Memory B cell (primary cell): ENCODE measurements at regions not wholly inside any gene's neighbourhood (a gene's known extent, or its start where the extent isn't known, plus 50 kb on each side); places are given as distances from the start of the nearest gene placed in this dataset.
A peak's percentile ranks its signal among the peaks of the same experiment; 100 is the strongest.
"Not testable (repeated sequence)": the region's sequence is repeated elsewhere in the genome, so short reads cannot be mapped to it uniquely, and the experiment has no call there.

Source experiments
- ATAC-seq: fragments of 150-1000 bp; cut with Tn5 transposase; 2 replicates; pipeline ENCODE4 v1.10.0; 2021; ENCODE audit warnings: low read depth, mild to moderate bottlenecking, moderate library complexity
- DNase-seq, 2 donors: peaks; one replicate each; pipeline ENCODE4 v3.0.0; 2022; ENCODE audit warnings: low spot score in 2 of 2
- H3K27ac Mint-ChIP-seq: one replicate; pipeline ENCODE4 v1.8.0; 2022; ENCODE audit warnings: mild to moderate bottlenecking, moderate library complexity, mixed read lengths
- H3K27me3 Mint-ChIP-seq: one replicate; pipeline ENCODE4 v1.8.0; 2022; ENCODE audit warnings: mixed read lengths
- H3K36me3 Mint-ChIP-seq: one replicate; pipeline ENCODE4 v1.8.0; 2022; ENCODE audit warnings: mild to moderate bottlenecking, mixed read lengths
- H3K4me1 Mint-ChIP-seq: one replicate; pipeline ENCODE4 v1.8.0; 2022; ENCODE audit warnings: mixed read lengths
- H3K4me3 Mint-ChIP-seq: one replicate; pipeline ENCODE4 v1.8.0; 2022; ENCODE audit warnings: mild to moderate bottlenecking, moderate library complexity, mixed read lengths
- H3K9me3 Mint-ChIP-seq: one replicate; pipeline ENCODE4 v1.8.0; 2022; ENCODE audit warnings: mixed read lengths

- no peak for ATAC-seq
- Mint-ChIP-seq H3K4me3 (no peak overlapping the region), H3K36me3 (no peaks in the 10 kb centered on the region), H3K27me3 (peaks cover 11% of the 10 kb centered on the region), H3K9me3 (no peaks in the 10 kb centered on the region), H3K4me1 (no peaks in the 10 kb centered on the region), H3K27ac (no peak overlapping the region)
- DNase-seq, result no peak
These were observed 83.7 kb downstream of the IGLL1 start for GRCh38 chr22:23496445-23496833.

GRCh38 chr22:23495614-23496444 is 84.3 kb downstream of the IGLL1 start:
- H3K9me3 Mint-ChIP-seq, result no peaks in the 10 kb centered on the region
- H3K4me3 Mint-ChIP-seq, result no peak overlapping the region
- no peak overlapping the region for H3K27ac Mint-ChIP-seq
- no peaks in the 10 kb centered on the region for H3K4me1 Mint-ChIP-seq
- H3K27me3 Mint-ChIP-seq, result peaks cover 11% of the 10 kb centered on the region
- no peaks in the 10 kb centered on the region for H3K36me3 Mint-ChIP-seq
- ATAC-seq (no peak), DNase-seq (no peak)

GRCh38 chr22:23494930-23495266 is 85.2 kb downstream of the IGLL1 start:
- Mint-ChIP-seq H3K27ac (no peak overlapping the region), H3K27me3 (peaks cover 11% of the 10 kb centered on the region), H3K9me3 (no peaks in the 10 kb centered on the region), H3K4me1 (no peaks in the 10 kb centered on the region), H3K36me3 (no peaks in the 10 kb centered on the region), H3K4me3 (no peak overlapping the region)
- DNase-seq, result no peak
- no peak for ATAC-seq

GRCh38 chr22:23485490-23485889 is 94.6 kb downstream of the IGLL1 start:
- Mint-ChIP-seq H3K27ac (no peak overlapping the region), H3K4me3 (no peak overlapping the region), H3K4me1 (no peaks in the 10 kb centered on the region), H3K27me3 (peaks cover 19% of the 10 kb centered on the region), H3K9me3 (no peaks in the 10 kb centered on the region), H3K36me3 (no peaks in the 10 kb centered on the region)
- ATAC-seq (no peak), DNase-seq (no peak)

- no peak overlapping the region for H3K27ac Mint-ChIP-seq
These were observed 95.4 kb downstream of the IGLL1 start for GRCh38 chr22:23484651-23485050.

GRCh38 chr22:23481369-23481768 is 98.7 kb downstream of the IGLL1 start:
- no peaks in the 10 kb centered on the region for H3K9me3 Mint-ChIP-seq
- H3K36me3 Mint-ChIP-seq, result no peaks in the 10 kb centered on the region

More at GRCh38 chr22:23484651-23485050, 95.4 kb downstream of the IGLL1 start:
- no peak for ATAC-seq
- Mint-ChIP-seq H3K36me3 (no peaks in the 10 kb centered on the region), H3K4me1 (no peaks in the 10 kb centered on the region), H3K4me3 (no peak overlapping the region), H3K27me3 (peaks cover 19% of the 10 kb centered on the region), H3K9me3 (no peaks in the 10 kb centered on the region)
- DNase-seq, result no peak

GRCh38 chr22:23478175-23478574 is 101.9 kb downstream of the IGLL1 start:
- Mint-ChIP-seq H3K9me3 (no peaks in the 10 kb centered on the region), H3K27me3 (peaks cover 10% of the 10 kb centered on the region), H3K27ac (no peak overlapping the region), H3K4me3 (no peak overlapping the region), H3K4me1 (peaks cover 3% of the 10 kb centered on the region), H3K36me3 (no peaks in the 10 kb centered on the region)
- DNase-seq, result no peak
- ATAC-seq, result no peak

More at GRCh38 chr22:23481369-23481768, 98.7 kb downstream of the IGLL1 start:
- DNase-seq, result no peak
- Mint-ChIP-seq H3K4me1 (no peaks in the 10 kb centered on the region), H3K4me3 (no peak overlapping the region), H3K27ac (no peak overlapping the region), H3K27me3 (peaks cover 17% of the 10 kb centered on the region)
- no peak for ATAC-seq

GRCh38 chr22:23474531-23474930 is 105.6 kb downstream of the IGLL1 start:
- not testable (repeated sequence) for ATAC-seq, H3K36me3 Mint-ChIP-seq, H3K27me3 Mint-ChIP-seq, H3K4me3 Mint-ChIP-seq, H3K9me3 Mint-ChIP-seq, DNase-seq, H3K4me1 Mint-ChIP-seq, H3K27ac Mint-ChIP-seq

- Mint-ChIP-seq H3K27me3 (peaks cover 2% of the 10 kb centered on the region), H3K36me3 (no peaks in the 10 kb centered on the region)
These were observed 106.2 kb downstream of the IGLL1 start for GRCh38 chr22:23473901-23474300.

GRCh38 chr22:23472376-23472775 is 107.7 kb downstream of the IGLL1 start:
- ATAC-seq, H3K27me3 Mint-ChIP-seq, DNase-seq, H3K27ac Mint-ChIP-seq, H3K4me3 Mint-ChIP-seq, H3K36me3 Mint-ChIP-seq, H3K9me3 Mint-ChIP-seq, H3K4me1 Mint-ChIP-seq: not testable (repeated sequence)

More at GRCh38 chr22:23473901-23474300, 106.2 kb downstream of the IGLL1 start:
- Mint-ChIP-seq H3K4me3 (no peak overlapping the region), H3K27ac (no peak overlapping the region), H3K4me1 (peaks cover 8% of the 10 kb centered on the region), H3K9me3 (no peaks in the 10 kb centered on the region)
- ATAC-seq (no peak), DNase-seq (no peak)

- ATAC-seq (no peak), DNase-seq (peak in 1 of 2 donors; percentile 8)
- Mint-ChIP-seq H3K4me1 (peaks cover 8% of the 10 kb centered on the region), H3K27me3 (peaks cover 3% of the 10 kb centered on the region), H3K36me3 (no peaks in the 10 kb centered on the region), H3K9me3 (no peaks in the 10 kb centered on the region), H3K4me3 (no peak overlapping the region), H3K27ac (no peak overlapping the region)
These were observed 108.4 kb downstream of the IGLL1 start for GRCh38 chr22:23471698-23472097.

GRCh38 chr22:23470811-23471389 is 109.2 kb downstream of the IGLL1 start:
- no peak overlapping the region for H3K27ac Mint-ChIP-seq
- peaks cover 8% of the 10 kb centered on the region for H3K4me1 Mint-ChIP-seq
- DNase-seq, result no peak
- no peak for ATAC-seq
- H3K4me3 Mint-ChIP-seq, result no peak overlapping the region
- H3K9me3 Mint-ChIP-seq, result no peaks in the 10 kb centered on the region
- no peaks in the 10 kb centered on the region for H3K36me3 Mint-ChIP-seq
- H3K27me3 Mint-ChIP-seq, result peaks cover 7% of the 10 kb centered on the region

- no peaks in the 10 kb centered on the region for H3K9me3 Mint-ChIP-seq
- ATAC-seq, result no peak
These were observed 112.3 kb downstream of the IGLL1 start for GRCh38 chr22:23467721-23468294.

GRCh38 chr22:23466351-23466750 is 113.7 kb downstream of the IGLL1 start:
- no peaks in the 10 kb centered on the region for H3K9me3 Mint-ChIP-seq
- peaks cover 13% of the 10 kb centered on the region for H3K27me3 Mint-ChIP-seq
- H3K36me3 Mint-ChIP-seq, result no peaks in the 10 kb centered on the region
- no peak for ATAC-seq
- DNase-seq, result no peak
- no peak overlapping the region for H3K27ac Mint-ChIP-seq
- H3K4me1 Mint-ChIP-seq, result no peaks in the 10 kb centered on the region
- no peak overlapping the region for H3K4me3 Mint-ChIP-seq

More at GRCh38 chr22:23467721-23468294, 112.3 kb downstream of the IGLL1 start:
- H3K4me1 Mint-ChIP-seq, result peaks cover 2% of the 10 kb centered on the region
- H3K4me3 Mint-ChIP-seq, result no peak overlapping the region
- no peak overlapping the region for H3K27ac Mint-ChIP-seq
- peaks cover 9% of the 10 kb centered on the region for H3K27me3 Mint-ChIP-seq
- no peaks in the 10 kb centered on the region for H3K36me3 Mint-ChIP-seq
- no peak for DNase-seq
